Limb (tissue), 2 donors: ENCODE measurements at regions not wholly inside any gene's neighbourhood (a gene's known extent, or its start where the extent isn't known, plus 50 kb on each side); places are given as distances from the start of the nearest gene placed in this dataset.
"Not testable (repeated sequence)": the region's sequence is repeated elsewhere in the genome, so short reads cannot be mapped to it uniquely, and the experiment has no call there.

Experiments
- DNase-seq, 2 donors: peaks; one replicate each; pipeline ENCODE4 v3.0.0-alpha.2; 2016; ENCODE audit errors: extremely low spot score in 2 of 2

- DNase-seq = not testable (repeated sequence)
These were observed 60.4 kb upstream of the NAA35 start for GRCh38 chr9:85880507-85880906.

- no peak for DNase-seq
These were observed 56.7 kb upstream of the NAA35 start for GRCh38 chr9:85884256-85884655.

GRCh38 chr9:85890962-85891361 is 50.0 kb upstream of the NAA35 start:
- DNase-seq = no peak
